Hematopoietic multipotent progenitor cell (in vitro differentiated cells): ENCODE measurements at regions not wholly inside any gene's neighbourhood (a gene's known extent, or its start where the extent isn't known, plus 50 kb on each side); places are given as distances from the start of the nearest gene placed in this dataset.
"Not testable (repeated sequence)": the region's sequence is repeated elsewhere in the genome, so short reads cannot be mapped to it uniquely, and the experiment has no call there.

Experiments
- DNase-seq, 3 donors: peaks; one replicate each; pipeline ENCODE4 v3.0.0-alpha.2; 2011 to 2015; ENCODE audit warnings: low read depth in 2 of 3, low spot score in 2 of 3

DNA sequence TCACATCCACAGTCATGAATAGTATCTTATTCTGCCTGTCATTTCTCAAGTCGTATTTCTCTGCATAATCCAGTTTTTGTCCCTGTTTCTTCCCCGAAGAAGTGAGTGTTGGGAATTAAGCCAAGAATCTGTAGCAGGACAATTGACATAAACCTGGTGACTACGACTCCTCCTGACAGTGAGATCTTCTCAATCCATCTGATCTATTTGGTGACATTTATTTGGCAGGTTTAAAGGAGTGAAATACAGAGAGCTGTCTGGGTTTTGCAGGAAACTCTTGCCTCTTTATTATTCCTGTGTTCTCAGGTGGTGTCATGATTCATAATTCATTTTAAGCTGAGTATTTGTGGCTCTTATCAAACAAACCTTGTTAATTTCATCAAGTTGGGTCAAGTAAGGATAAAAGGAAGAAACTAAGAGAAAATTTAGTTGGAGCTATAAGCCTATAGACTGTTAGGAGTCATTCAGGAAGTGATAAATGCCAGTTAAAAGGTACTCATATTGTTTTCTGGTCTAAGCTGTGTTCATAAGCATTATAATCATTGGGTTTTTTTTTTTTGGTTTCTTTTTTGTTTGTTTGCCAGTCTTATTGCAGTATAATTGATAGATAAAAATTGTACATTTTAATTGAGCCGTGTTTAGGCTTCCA lies 95.9 kb upstream of the PCSK1 start:
- no peak for DNase-seq

DNA sequence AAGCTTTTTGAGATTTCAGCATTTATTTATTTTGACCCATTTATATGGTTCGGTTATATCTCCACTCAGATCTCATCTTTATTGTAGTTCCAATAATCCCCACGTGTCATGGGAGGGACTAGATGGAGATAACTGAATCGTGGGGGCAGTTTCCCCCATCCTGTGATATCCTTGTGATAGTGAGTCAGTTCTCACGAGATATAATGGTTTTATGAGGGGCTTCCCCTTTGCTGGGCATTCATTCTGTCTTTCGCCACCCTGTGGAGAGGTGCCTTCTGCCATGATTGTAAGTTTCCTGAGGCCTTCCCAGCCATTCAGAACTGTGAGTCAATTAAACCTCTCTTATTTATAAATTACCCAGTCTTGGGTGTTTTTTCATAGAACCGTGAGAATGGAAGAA lies 96.5 kb upstream of the PCSK1 start:
- no peak for DNase-seq

DNA sequence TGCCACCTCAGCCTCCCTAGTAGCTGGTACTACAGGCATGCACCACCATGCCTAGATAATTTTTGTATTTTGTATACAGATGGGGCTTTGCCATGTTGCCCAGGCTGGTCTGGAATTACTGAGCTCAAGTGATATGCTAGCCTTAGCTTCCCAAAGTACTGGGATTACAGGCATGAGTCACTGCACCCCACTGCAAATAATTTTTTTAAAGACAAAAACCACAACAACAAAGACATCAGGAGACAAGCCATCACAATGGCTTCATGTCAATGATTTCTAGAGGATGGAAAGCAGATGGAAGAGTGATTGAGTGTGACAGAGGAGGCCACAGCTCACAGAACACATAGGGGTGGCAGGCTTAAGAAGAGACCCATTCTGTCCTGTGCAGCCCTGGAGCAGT lies 97.9 kb upstream of the PCSK1 start:
- DNase-seq, result no peak

DNA sequence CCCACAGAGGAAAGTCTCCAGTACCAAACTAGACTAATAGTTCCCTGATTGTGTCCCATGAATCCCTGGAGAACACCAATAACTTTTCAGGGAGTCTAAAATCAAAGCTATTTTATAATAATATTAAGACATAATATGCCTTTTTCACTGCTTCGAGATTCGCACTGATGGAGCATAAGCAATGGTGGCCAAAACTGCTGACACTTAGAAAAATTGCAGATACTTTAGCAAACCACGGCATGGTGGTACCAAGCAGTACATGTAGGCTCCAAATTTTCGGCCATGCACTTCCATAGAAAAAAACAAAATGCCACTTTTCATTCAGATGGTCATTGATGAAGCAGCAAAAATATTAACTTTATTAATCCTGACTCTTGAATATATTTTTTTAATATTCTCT lies 100.3 kb upstream of the PCSK1 start:
- DNase-seq, result no peak

DNA sequence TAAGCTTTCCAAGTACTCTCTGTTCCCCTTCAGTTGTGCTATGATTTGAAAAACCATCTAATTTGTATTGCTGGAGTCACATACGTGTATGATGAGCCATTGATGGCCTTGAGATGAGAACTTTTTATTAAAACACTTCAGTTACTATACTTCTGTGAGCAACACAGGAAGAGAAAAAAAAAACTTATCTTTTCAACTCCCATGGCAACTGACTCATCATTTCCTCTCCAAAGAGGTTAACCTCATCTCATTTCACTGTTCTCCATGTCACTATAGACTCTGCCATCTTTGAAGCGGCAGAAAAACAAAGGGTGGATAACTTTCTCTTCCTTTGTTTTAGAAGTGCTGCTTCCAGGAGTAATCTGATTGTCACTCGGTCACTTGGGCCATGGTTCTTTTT lies 104.3 kb upstream of the PCSK1 start:
- peak; percentile 17 to 58 (median 32) for DNase-seq

DNA sequence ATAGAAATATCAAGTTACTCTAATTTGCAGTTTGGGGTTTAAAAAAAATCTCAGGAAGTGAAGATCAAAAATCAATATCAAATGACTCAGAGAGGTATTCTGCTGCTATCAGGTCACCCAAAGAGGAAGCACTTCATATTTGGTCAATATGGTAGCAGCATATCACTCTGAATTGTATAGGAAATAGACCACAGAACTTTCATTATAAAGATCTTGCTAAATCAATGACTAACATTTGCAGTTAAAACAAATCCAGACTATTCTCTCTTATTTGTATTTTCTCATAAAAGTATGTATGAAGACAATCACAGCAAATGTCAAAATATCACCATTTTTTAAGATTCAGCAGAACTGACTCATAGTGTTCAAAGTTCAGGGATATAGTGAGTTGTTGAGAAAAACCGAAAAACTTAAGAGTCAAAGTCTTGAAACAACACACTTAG lies 105.8 kb upstream of the PCSK1 start:
- DNase-seq, result no peak

DNA sequence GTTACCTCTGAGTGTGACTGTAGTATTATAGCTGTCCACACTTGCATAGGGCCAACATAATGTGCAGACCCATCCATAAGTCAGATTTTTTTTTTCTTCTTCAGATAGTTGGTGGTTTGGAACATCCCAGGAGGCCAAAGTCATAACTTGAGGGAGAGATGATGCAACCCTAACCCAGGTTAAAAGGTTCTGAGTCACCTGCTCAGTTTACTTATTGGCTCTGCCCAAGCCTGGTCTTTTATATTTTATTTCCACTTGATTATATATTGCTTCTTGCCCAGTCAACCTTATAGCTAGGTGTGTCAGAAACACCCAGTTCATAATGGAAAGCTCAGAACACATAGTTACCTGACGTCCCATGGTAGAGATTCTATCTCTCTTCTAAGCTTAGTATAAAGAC lies 113.1 kb upstream of the PCSK1 start:
- no peak for DNase-seq

DNA sequence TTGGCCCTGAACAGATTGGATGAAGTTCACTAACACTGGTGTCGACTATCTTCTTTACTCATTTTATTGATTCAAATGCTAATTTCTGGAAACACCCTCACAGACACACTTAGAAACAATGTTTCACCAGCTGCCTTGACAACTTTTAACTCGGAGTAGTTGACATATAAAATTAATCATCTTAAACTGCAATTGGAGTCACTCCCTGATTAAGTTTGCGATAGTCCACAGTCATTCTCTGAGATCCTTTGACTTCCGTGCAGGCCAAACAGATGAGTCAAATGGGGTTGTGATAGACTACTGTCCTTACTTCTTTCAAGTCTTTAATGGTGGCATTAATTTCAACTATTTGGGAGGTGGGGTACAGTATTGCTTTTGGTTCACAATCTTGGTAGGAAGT lies 114.4 kb upstream of the PCSK1 start:
- DNase-seq, result no peak

DNA sequence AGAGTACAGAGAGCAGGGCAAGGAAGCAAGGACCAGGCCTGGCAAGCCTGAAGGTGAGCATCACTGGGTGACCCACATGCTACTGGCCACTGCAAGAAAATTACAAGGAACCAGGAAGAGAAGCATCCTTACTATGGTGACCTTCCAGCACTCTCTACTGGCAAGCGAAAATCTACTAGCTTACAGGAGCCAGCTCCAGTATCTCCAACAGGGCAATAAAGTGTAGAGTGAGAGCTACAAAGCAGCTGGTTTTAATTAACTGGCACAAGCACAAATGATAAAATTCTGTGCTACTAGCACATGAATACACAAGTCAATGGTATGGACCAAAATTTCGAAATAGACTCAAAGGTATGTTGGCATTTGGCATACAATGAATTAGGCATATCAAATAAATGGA lies 113.3 kb upstream of the CAST start:
- no peak for DNase-seq

DNA sequence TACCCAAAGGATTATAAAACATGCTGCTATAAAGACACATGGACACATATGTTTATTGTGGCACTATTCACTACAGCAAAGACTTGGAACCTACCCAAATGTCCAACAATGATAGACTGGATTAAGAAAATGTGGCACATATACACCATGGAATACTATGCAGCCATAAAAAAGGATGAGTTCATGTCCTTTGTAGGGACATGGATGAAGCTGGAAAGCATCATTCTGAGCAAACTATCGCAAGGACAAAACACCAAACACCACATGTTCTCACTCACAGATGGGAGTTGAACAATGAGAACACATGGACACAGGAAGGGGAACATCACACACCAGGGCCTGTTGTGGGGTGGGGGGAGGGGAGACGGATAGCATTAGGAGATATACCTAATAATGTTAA lies 101.3 kb upstream of the CAST start:
- DNase-seq, result not testable (repeated sequence)

DNA sequence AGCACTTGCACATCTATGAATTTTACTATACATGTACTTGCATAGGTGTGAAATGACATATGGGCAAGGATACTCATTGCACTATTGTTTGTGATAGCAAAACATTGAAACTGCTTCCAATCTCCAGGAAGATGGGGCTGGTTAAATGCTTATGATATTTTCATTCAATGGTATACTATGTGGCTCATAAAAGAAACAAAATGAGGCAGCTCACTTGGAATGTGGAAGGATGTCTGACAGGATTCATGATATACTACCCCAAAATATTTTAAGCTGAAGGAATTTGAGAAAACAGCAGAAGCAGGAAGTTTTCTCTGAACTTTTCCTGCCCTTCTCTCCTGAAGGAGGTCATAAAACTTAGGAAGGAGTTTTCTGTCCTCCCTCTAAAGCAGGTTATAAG lies 99.6 kb upstream of the CAST start:
- no peak for DNase-seq

DNA sequence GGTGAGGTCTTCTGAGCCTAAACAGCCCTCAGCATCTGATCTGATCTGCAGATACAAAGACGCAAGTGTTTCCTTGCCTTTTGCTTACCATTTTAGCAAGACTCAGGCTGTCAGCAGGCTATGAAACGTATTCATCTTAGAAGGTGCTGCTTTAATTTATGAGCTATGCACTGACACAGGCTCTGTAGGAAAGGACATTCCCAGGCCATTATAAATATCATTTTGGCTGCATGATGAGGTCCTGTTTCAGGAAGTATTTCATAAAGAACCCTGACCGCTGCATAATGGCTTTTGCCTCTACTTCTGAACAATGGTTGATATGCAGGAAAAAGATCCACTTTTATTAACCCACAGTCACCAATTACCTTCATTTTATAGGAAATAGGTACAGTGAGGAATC lies 98.4 kb upstream of the CAST start:
- DNase-seq, result no peak

DNA sequence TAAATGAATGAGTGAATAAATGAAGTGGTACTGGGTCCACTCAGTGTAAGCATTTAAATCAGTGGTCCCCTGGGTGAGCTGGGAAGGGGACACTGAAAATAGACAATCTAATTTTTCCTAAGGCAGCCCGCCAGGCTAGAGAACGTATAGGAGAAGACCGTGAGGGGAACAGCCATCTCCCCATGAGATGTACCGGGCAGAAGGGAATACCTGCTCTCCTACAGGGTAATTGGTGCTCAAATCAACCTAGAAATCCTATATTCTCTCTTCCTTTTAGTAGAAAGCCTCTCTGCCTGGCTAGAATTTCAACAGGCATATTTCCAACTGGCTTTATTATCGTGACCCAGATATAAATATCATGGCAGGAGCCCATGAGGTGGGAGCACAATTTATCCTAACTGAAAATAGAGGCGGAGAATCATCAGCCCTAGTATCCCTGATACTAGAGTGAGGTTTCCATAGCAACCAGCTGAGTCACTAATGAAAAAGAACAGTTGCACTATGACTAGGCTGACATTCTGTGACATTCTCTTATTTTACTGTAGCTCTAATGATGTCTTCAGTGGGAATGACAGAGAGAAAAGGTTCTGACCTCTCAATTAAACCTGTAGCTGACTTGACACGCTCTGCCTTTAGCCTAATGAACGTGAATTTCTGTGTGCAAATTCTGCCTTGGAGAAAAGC lies 96.5 kb upstream of the CAST start:
- DNase-seq, result peak in 1 of 3 donors; percentile 16

DNA sequence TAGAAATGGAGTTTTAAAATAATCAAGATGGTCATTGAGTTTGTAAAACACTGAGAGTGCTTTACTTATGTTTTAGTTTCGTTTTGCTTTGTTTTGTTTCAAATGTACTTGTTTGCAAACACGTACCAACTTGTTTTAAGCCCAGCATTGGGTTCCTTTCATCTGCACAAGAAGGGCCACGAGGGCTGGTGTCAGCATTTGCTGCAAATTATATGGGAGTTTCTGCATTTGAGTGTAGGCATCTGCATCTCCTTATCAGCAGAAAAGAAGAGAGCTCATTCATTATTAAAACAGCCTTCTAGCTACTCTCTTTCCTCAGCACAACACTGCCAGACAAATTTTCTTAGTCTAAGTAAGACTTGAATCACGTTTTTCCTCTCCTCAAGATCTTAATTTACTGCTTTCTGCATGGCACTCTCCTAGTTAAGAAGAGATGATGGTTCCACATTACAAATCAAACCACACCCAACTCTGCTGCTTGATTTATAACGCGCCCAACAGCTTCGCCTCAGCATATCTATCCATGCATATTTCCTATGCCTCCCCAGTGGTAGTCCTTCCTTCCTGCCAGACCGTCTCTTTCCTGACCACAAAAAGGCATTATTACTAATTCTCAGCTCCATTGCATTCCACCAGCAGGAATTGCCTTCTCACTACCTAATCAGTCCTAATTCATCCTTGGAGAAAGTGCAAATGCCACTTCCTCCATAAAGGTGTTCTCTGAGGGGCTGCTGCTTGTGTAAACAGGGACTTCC lies 95.2 kb upstream of the CAST start:
- DNase-seq, result peak in 2 of 3 donors; percentile 18 to 36

DNA sequence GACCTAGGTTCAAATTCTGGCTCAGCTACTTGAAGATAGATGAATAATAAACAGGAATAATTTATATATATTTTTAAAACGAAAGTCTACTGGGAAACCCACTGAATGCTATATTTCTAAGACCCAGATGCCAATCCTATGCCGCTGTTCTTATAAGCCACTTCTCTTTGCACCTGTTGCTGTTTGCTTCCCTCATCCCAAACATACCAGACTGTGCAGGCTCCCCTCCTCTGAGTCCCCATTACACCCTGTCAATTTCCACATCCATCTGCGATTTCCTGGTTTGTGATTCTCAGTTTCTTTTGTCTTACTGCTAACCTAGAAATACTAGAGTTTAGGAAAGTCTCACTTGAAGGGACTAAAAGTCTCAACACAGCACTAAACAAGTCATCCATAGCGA lies 92.8 kb upstream of the CAST start:
- no peak for DNase-seq

DNA sequence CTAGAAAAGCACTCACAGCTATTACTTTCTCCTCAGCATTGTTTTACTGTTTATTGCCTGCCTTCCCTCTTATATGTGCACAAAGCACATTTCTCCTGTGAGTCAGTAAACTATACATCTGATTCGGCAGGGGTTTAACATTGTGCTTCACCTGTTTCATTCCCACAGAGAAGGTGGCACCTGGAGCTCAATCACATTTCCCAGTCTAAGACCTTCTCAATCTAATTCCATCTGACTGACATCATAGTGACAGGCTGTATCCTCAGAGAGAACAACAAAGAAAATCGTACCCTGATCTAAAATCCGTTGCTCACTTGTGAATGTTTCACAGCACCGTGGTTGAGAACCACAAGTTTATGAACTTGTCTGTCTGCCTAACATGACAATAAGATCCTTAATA lies 92.4 kb upstream of the CAST start:
- no peak for DNase-seq

DNA sequence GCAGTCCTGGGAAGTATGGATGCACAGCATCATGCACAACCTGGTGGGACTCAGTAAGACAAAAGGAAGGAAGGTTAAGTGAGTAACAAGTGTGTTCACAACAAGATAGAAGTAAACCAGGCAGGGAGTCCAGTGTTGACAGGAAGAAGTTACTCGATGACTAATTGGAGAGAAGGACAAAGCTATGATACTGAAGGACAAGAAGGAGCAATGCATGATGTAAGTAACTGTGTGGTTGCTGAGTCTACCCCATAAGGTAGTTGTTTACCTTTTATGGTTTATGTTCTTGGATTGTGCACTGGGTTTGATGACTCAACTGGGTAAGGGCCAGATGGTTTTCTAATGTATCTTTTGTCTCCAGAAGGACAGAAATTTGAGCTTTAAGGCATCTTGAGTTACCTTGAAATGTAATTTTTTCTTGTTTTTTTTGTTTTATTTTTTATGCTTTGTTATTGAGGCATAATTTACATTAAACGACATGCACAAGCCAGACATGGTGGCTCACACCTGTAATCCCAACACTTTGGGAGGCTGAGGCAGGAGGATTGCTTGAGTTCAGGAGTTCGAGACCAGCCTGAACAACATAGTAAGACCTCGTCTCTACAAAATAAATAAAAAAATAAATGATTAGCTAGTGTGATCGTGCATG lies 89.2 kb upstream of the CAST start:
- no peak for DNase-seq

DNA sequence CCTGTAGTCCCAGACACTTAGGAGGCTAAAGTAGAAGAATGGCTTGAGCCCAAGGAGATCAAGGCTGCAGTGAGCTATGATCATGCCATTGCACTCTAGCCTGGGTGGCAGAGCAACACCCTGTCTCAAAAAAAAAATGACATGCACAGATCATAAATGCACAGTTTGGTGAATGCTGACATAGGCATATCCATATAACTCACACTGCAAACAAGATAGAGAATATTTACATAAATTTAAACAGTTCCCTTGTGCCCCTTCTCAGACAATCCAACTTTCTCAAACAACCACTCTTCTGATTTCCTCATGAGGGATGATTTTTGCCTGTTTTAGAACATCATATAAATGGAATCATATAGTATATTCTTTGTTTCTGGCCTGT lies 88.7 kb upstream of the CAST start:
- no peak for DNase-seq

DNA sequence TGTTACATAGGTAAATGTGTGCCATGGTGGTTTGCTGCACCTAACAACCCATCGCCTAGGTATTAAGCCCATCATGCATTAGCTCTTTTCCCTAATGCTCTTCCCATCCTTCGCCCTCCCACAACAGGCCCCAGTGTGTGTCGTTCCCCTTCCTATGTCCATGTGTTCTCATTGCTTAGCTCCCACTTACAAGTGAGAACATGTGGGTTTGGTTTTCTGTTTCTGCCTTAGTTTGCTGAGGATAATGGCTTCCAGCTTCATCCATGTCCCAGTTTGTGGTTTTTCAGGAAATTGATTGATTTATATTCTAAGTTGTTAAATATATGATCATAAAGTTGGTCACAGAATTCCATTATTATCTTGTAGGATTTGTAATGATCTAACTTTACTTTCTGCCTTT lies 85.3 kb upstream of the CAST start:
- no peak for DNase-seq

DNA sequence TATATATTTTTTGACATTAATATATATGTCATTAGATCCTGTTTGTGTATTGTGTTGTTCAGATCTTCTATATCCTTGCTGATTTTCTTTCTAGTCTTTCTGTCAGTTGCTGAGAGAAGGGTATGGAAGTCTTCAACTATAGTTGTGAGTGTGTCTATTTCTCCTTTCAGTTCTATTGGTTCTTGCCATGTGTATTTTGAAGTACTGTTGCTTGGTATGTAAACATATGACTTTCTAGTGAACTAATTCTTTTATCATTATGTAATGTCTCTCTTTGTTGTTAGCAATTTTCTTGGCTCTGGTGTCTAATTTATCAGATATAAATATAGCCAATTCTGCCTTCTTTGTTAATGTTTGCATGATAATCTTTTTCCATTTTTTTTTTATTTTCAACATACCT lies 84.3 kb upstream of the CAST start:
- DNase-seq, result no peak

DNA sequence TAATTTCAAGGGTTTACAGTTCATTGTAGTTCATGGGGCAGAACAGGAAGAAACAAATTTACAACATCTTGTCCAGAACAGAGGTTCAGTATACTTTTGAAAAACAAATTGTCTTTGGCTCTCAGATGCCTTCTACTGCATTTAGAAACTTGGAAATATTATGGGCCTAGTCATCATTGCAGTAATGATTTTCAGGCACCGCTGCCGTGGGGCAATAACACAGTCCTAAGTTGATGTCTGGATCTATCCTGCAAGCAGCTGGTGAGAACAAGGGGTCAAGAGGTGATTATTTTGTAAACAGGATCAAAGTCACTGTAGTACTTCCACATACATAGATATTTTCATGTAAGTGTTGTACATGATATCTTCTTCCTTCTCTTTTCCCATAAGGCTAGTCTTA lies 82.5 kb upstream of the CAST start:
- DNase-seq, result no peak

DNA sequence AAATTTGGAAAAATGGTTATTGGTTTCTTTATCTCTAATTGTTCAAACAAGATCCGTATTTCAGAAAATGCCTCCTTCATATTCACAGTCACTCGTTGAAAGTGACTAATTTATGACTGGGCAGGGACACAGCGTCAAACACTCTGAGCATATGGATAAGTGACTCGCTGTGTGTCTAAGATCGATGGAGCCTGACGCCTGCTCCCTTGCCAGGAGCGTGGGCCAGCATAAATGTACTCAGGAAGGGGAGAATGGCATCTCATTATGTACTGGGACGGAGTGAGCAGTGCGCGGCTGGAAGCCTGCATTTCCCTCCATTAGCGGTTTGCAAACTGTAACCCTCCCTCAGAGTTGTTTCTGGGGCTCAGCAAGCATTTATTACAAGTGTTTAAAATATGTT lies 79.8 kb upstream of the CAST start:
- DNase-seq, result no peak
